ENCODE measurements at regions not wholly inside any gene's neighbourhood (a gene's known extent, or its start where the extent isn't known, plus 50 kb on each side); places are given as distances from the start of the nearest gene placed in this dataset.

DNA sequence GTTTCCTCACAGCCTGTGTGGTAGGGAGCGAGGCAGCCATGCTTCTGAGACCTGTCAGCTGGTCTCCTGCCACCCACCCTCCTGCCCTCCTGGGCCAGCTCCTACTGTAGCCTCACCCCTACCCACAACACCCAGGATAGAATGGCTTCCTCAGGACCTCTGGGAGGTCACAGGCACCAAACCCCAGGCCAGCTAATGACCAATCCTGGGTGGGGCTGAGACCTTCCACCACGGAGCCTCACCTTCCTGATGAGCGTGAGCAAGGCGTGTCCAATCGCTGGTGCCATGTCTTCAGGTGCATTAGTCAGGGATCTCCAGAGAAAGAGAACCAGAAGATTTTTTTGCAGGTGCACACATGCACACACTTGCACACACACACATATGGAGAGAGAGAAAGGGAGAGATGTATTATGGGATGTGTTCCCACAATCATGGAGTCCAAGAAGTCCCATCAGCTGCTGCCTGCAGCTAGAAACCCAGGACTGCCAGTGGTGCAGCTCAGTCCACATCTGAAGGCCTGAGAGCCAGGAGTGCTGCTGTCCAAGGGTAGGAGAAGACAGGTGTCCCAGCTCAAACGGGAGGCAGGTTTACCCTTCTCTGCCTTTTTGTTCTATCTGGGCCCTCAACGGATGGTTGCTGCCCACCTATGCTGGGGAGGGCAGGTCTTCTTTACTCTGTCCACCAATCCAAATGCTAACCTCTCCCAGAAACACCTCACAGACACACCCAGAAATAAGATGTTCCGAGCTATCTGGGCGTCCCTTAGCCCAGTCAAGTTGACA, 70.4 kb upstream of the HDAC4 start:
- TF ChIP-seq, protein P1, sequence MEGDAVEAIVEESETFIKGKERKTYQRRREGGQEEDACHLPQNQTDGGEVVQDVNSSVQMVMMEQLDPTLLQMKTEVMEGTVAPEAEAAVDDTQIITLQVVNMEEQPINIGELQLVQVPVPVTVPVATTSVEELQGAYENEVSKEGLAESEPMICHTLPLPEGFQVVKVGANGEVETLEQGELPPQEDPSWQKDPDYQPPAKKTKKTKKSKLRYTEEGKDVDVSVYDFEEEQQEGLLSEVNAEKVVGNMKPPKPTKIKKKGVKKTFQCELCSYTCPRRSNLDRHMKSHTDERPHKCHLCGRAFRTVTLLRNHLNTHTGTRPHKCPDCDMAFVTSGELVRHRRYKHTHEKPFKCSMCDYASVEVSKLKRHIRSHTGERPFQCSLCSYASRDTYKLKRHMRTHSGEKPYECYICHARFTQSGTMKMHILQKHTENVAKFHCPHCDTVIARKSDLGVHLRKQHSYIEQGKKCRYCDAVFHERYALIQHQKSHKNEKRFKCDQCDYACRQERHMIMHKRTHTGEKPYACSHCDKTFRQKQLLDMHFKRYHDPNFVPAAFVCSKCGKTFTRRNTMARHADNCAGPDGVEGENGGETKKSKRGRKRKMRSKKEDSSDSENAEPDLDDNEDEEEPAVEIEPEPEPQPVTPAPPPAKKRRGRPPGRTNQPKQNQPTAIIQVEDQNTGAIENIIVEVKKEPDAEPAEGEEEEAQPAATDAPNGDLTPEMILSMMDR (IDR thresholded peaks at IDR 0.05) = no peak
- DNase-seq (ENCODE audit: low spot score) = no peak
- ATAC-seq (ENCODE audit: low FRiP score) = no peak

DNA sequence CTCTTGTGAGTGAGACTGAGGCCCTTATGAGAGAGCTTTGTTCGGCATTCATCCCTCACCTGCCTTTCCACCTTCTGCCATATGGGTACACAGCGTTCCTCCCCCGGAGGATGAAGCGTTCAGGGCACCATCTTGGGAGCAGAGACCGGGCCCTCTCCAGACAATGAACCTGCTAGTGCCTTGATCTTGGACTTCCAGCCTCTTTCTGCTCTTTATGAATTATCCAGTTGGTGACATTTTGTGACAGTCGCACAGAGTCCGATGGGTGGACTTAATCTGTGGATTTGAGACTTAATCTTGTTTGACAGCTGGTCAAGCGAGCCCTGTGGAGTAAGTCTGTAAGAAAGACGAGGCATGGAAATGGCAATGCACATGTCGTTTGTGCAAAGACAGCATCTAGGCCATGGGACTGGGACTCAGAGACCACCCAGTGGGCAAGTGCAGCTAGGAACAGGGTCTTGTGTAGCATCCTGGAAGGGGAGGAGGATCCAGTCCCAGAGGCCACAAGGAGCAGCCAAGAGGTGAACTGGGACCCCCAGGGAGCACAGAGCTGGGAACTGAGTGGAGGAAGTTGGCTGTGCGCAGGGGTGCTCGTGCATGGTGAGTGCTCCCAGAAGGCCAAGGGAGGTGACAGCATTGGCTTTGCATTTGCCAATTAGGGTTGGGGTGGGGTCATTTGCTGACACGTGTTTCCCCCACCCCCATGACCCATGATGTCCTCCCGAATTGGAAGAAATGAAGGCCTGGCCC, 69.5 kb upstream of the HDAC4 start:
- ATAC-seq (ENCODE audit: low FRiP score) (no peak), DNase-seq (ENCODE audit: low spot score) (no peak)
- TF ChIP-seq, protein P1 (IDR thresholded peaks at IDR 0.05) = no peak

DNA sequence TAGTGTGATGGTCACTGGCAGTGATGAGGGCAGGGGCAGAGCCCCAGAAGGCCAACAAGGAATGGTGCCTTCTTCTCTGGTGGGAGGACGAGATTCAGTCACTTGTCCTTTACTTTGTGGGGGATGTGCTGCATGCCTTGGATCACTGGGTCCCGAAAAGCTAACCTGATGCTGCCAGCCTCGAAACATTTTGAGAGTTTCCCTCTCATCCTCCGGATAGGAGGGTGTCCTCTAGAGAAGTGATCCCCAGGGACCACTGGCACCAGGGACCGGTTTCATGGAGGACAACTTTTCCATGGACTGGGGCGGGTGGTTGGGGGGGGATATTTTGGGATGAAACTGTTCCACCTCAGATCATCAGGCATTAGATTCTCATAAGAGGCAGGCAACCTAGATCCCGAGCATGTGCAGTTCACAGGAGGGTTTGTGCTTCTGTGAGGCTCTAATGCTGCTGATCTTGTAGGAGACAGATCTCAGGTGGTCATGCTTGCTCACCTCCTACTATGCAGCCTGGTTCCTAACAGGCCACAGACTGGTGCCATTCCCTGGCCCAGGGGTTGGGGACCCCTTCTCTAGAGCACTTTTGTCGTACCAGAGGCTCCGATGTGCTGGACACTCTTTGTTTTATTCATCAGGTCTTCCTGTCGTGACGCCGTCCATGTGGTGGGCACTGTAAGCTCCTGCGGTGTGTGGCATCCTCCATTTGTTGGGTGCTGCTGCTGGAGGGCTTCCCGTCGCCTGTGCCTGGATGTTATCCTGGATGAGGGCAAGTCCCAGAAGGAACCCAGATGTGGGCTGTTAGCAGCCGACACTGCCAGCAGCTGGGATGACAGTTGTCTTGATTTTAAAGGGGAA, 68.5 kb upstream of the HDAC4 start:
- no peak for ATAC-seq (ENCODE audit: low FRiP score)
- TF ChIP-seq, protein P1 (IDR thresholded peaks at IDR 0.05) = no peak
- no peak for DNase-seq (ENCODE audit: low spot score)

DNA sequence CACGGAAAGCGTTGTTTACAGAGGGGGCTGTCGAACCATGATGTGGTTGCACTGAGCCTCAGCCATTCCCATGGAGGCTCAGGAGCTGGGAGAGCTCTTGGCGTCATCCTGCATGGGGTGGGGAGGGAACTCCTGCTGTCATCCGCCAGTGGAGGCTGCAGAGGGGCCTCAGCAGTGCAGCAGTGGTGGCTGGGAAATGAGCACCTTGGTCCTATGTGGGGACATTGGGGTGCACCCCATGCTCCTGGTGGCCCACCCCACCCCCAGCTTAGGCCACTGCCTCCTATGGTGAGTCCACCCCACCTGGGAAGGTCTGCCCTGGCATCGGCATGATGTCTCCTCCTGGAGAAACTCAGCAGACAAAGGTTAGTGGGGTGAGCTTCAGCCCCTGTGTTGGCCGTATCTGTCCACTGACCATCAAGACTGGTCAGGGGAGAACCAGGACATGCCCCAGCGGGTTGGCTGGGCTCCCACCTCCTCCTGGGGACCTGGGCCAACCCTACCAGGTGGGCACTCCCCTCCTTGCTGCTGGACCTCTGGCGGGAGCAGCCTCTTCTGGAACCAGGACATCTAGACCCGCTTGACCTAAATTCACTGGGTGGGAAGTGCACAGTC, 67.8 kb upstream of the HDAC4 start:
- ATAC-seq (ENCODE audit: low FRiP score) = no peak
- DNase-seq (ENCODE audit: low spot score) = no peak
- TF ChIP-seq, protein P1 (IDR thresholded peaks at IDR 0.05) = no peak

DNA sequence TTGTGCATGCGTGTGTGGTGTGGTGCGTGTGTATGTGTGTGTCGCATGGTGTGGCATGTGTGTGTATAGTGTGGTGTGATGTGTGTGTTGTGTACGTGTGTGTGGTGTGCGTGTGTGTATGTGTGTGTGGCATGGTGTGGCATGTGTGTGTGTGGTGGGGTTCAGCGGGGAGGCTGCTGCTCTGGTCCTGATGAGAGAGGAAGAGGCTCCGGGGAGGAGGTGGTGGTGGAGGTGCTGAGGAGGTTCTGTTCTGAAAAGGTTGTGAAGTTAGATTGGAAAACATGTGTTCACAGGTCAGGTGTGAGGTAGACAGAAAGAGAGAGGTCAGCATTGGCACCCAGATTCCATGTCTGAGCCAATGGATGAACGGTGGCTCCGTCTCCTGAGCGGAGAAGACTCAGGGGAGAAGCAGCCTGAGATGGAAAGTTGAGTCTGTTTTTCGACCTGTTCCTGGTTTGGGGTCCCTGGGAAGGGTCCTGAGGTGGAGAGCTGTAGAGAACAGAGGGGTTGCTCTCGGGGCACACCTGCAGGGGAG, 67.2 kb upstream of the HDAC4 start:
- TF ChIP-seq, protein P1 (IDR thresholded peaks at IDR 0.05) = no peak
- ATAC-seq (ENCODE audit: low FRiP score) (no peak), DNase-seq (ENCODE audit: low spot score) (no peak)

DNA sequence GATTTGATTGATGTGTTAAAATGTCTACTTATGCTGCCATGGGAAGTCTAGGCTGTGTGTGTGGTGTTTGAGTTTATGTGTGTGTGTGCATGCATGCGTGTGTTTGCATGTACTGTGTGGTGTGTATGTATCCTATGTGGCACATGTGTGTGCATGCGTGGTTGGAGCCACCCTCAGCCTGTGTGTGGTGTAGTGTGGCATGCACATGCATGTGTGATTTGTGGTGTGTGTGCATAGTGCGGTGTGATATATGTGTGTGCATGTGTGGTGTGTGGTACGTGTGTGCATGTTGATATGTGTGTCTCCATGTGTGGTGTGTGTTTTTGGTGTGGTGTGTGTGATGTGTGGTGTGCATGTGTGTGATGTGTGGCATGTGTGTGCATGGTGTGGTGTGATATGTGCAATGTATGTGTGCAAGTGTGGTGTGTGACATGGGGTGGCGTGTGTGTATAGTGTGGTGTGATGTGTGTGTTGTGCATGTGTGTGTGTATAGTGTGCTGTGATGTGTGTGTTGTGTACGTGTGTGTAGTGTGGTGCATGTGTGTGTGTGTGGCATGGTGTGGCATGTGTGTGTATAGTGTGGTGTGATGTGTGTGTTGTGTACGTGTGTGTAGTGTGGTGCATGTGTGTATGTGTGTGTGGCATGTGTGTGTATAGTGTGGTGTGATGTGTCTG, 66.6 kb upstream of the HDAC4 start:
- DNase-seq (ENCODE audit: low spot score) (no peak), ATAC-seq (ENCODE audit: low FRiP score) (no peak)
- TF ChIP-seq, protein P1 (IDR thresholded peaks at IDR 0.05) = no peak

Measured in omental fat pad (tissue), 3 donors.